BE2C (cell line): ENCODE measurements at regions not wholly inside any gene's neighbourhood (a gene's known extent, or its start where the extent isn't known, plus 50 kb on each side); places are given as distances from the start of the nearest gene placed in this dataset.

Experiments
- DNase-seq: peaks from one replicate; pipeline ENCODE4 v3.0.0-alpha.2; 2020
- H3K27me3 ChIP-seq: fragments of 250-450 bp; sonication (Bioruptor Pico); 2 replicates; pipeline ENCODE4 v1.5.1; 2020; ENCODE audit warnings: mild to moderate bottlenecking
- H3K36me3 ChIP-seq: fragments of 250-450 bp; sonication (Bioruptor Pico); 2 replicates; pipeline ENCODE4 v1.5.1; 2020; ENCODE audit warnings: mild to moderate bottlenecking
- H3K4me1 ChIP-seq: fragments of 250-450 bp; sonication (Bioruptor Pico); 2 replicates; pipeline ENCODE4 v1.5.1; 2020
- H3K4me3 ChIP-seq: 2 replicates; pipeline ENCODE4 v1.5.1; 2011; ENCODE audit warnings: low read depth, low read length
- H3K9me3 ChIP-seq: fragments of 250-450 bp; sonication (Bioruptor Pico); 2 replicates; pipeline ENCODE4 v1.5.1; 2020
- CTCF ChIP-seq: IDR thresholded peaks from 2 replicates; pipeline ENCODE4 v1.5.1; 2012; ENCODE audit warnings: mild to moderate bottlenecking, low read depth, low read length

DNA sequence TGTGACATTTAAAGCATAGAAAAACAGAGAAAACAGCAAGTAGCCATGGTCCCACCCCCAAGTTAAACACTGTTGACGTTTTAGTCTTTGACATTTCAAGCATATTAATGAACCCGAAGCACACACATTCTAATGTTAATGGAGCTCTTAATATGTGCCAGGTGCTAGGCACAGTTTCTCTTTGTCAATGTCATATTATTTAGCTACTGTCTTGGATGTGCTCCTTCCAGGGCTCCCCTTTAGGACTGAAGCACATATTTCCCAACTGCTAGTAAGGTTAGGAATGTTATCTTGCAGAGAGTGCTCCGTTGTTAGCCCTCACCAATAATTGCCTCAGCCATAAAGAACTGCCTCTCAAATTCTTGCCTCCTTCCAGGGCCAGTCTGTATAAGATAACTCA, 716.6 kb upstream of the TENM4 start:
- H3K9me3 ChIP-seq: no peaks in the 10 kb centered on the region
- DNase-seq: no peak
- H3K27me3 ChIP-seq: no peaks in the 10 kb centered on the region
- no peak for TF ChIP-seq CTCF
- H3K36me3 ChIP-seq: no peaks in the 10 kb centered on the region
- no peak overlapping the region for H3K4me3 ChIP-seq
- H3K4me1 ChIP-seq: no peaks in the 10 kb centered on the region

DNA sequence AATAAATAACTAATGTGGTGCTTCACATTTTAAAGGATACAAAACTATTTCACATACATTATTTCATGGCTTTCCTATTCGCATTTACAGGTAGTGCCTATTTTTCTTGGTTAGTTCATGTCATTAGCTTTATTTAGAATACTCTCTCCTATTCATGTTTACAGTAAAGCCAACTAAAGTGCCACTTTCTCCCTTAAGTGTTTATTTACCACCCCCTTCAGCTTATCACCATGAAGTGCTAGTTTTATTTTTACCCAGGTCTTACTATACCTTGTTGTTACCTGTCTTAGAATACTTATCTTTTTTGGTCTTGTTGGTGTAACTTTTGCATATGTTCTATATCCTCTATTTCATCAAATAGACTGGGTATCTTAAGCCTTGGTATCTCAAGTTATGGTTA, 715.2 kb upstream of the TENM4 start:
- Histone ChIP-seq H3K4me1 (no peaks in the 10 kb centered on the region), H3K36me3 (no peaks in the 10 kb centered on the region), H3K4me3 (no peak overlapping the region), H3K27me3 (no peaks in the 10 kb centered on the region), H3K9me3 (no peaks in the 10 kb centered on the region)
- TF ChIP-seq CTCF: no peak
- DNase-seq: no peak

DNA sequence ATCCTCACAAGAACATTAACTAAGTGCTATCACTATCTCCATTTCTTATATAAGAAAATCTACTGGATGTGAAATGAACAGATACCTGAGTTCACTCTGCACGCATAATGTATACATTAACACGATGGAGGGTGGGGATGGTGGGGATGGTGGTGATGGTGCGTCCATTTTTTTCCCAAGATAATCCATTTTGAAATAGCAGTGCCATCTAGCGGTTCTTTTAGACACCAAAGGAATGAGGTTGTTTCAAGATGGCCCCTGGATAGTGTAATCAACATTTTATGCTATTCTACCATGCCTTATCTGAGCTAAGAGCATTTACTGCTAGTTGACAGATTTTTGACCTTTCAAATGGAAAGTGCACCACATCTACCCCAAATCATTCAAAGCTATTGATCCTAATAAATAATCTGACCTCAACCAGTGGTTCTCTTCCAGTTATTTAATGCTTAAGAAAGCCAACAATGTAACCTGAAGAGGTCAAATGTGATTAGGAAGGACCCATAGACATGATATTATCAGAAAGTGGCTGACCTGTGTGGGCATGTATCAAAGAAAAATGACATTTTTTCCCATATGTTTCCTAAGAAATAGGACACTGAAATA, 714.7 kb upstream of the TENM4 start:
- Histone ChIP-seq H3K4me1 (no peaks in the 10 kb centered on the region), H3K36me3 (no peaks in the 10 kb centered on the region), H3K27me3 (no peaks in the 10 kb centered on the region), H3K9me3 (no peaks in the 10 kb centered on the region), H3K4me3 (no peak overlapping the region)
- TF ChIP-seq CTCF: peak; percentile 74
- DNase-seq: peak; percentile 24

- no peak overlapping the region for H3K4me3 ChIP-seq
- H3K27me3 ChIP-seq: no peaks in the 10 kb centered on the region
- H3K36me3 ChIP-seq: no peaks in the 10 kb centered on the region
- H3K9me3 ChIP-seq: no peaks in the 10 kb centered on the region
- H3K4me1 ChIP-seq: no peaks in the 10 kb centered on the region
- no peak for DNase-seq
- no peak for TF ChIP-seq CTCF
Measured at GRCh38 chr11:80146232-80146631, 705.4 kb upstream of the TENM4 start.

DNA sequence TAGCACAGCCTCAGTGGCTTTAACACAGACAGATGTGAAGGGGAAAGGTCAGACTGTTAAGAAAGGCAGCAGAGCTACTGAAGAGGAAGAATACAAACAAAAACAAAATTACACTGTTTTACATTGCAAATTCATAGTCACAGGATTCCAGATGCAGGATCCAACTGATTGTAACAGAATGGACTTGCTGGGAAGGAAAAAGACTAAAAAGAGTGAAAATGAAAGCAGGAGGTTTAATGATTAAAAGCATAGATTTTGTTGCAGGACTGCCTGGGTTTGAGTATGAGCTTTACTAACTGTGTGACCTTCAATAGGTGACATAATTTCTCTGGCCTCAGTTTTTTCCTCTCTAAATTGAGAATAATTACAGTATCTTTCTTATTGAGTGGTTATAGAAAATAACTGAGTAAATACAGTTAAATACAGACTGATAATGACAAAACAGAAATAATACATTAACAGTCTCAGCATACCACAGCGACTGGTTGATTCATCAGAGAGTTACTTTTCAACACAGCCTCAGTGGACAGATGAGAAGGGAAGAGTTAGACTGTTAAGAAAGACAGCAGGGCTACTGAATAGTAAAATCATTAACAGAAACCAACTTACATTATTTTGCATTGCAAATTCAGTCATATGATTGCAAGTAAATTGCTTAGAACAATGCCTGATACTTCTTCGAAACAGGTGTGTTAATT, 704.2 kb upstream of the TENM4 start:
- Histone ChIP-seq H3K36me3 (no peaks in the 10 kb centered on the region), H3K9me3 (no peaks in the 10 kb centered on the region), H3K4me1 (no peaks in the 10 kb centered on the region), H3K27me3 (no peaks in the 10 kb centered on the region), H3K4me3 (no peak overlapping the region)
- no peak for TF ChIP-seq CTCF
- no peak for DNase-seq

DNA sequence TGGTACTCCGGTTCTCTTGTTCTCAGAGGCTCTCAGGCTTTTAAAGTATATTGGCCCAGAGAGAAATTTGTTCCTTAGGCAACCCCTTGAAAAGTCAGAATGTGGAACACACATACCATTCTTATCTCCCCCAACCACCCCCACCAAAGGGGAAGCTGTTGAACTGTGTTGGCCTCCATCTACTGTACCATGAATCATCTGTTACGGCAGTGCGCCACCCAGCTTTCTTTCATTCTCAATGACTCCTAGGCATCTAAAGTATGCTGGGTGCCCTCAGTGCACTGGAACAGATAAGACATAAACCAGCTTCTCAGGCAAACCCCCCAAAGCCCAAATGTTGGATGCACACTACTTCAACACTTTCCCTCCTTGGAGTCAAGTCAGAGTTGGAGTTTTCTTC, 696.2 kb upstream of the TENM4 start:
- Histone ChIP-seq H3K36me3 (no peaks in the 10 kb centered on the region), H3K27me3 (no peaks in the 10 kb centered on the region), H3K4me3 (no peak overlapping the region), H3K9me3 (no peaks in the 10 kb centered on the region), H3K4me1 (no peaks in the 10 kb centered on the region)
- no peak for TF ChIP-seq CTCF
- DNase-seq: no peak
